AG10803 (cell line): ENCODE measurements at regions not wholly inside any gene's neighbourhood (a gene's known extent, or its start where the extent isn't known, plus 50 kb on each side); places are given as distances from the start of the nearest gene placed in this dataset.

Experiments used
- DNase-seq: peaks from one replicate; pipeline ENCODE4 v3.0.0; 2010; ENCODE audit warnings: low read depth
- H3K4me3 ChIP-seq: 2 replicates; pipeline ENCODE4 v1.5.1; 2011; ENCODE audit warnings: mild to moderate bottlenecking, low read length, control low read depth
- TF ChIP-seq, protein P1 (sequence below): conservative IDR thresholded peaks from 2 replicates; pipeline ENCODE4 v1.5.1; 2011; ENCODE audit warnings: mild to moderate bottlenecking, low read length, control low read depth, inconsistent platforms

DNA sequence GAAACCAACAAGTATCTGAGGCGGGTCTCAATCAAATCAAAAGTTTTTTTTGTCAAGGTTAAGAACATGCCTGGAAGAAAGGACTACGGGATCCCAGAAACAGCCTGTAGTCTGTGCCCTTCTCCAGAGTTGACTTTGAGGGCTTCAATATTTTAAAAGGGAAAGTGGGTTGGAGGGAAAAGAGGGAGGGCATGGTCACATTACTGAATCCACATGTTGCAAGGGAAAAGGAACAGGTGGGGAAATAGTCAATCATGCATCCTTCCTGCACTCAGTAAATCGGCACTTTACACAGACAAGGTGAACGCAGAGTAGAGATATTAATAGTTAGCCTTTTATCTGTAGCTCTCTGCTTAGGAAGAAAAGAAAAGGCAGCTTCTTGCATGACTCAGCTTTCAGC, 808.5 kb downstream of the UQCRFS1 start:
- no peak for DNase-seq
- H3K4me3 ChIP-seq = no peak overlapping the region
- TF ChIP-seq, protein P1, sequence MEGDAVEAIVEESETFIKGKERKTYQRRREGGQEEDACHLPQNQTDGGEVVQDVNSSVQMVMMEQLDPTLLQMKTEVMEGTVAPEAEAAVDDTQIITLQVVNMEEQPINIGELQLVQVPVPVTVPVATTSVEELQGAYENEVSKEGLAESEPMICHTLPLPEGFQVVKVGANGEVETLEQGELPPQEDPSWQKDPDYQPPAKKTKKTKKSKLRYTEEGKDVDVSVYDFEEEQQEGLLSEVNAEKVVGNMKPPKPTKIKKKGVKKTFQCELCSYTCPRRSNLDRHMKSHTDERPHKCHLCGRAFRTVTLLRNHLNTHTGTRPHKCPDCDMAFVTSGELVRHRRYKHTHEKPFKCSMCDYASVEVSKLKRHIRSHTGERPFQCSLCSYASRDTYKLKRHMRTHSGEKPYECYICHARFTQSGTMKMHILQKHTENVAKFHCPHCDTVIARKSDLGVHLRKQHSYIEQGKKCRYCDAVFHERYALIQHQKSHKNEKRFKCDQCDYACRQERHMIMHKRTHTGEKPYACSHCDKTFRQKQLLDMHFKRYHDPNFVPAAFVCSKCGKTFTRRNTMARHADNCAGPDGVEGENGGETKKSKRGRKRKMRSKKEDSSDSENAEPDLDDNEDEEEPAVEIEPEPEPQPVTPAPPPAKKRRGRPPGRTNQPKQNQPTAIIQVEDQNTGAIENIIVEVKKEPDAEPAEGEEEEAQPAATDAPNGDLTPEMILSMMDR = no peak

DNA sequence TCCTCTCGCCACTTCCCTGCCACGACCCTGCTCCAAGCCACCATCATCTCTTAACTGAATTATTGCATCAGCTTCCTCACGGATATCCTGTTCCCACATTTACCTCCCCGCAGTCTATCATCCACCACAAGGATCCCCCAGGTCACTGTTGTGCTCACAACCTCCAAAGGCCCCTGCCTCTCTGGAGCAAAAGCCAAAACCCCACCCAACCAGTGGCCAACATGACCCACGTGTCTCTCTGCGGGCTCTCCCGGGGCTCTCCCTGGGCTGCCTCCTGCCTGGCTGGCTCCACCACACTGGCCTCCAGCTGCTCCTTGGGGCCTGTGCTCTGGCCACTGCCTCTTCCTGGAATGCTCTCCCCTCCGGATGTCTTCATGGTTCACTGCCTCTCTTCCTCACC, 809.3 kb downstream of the UQCRFS1 start:
- no peak for DNase-seq
- no peak overlapping the region for H3K4me3 ChIP-seq
- TF ChIP-seq, protein P1 = no peak

DNA sequence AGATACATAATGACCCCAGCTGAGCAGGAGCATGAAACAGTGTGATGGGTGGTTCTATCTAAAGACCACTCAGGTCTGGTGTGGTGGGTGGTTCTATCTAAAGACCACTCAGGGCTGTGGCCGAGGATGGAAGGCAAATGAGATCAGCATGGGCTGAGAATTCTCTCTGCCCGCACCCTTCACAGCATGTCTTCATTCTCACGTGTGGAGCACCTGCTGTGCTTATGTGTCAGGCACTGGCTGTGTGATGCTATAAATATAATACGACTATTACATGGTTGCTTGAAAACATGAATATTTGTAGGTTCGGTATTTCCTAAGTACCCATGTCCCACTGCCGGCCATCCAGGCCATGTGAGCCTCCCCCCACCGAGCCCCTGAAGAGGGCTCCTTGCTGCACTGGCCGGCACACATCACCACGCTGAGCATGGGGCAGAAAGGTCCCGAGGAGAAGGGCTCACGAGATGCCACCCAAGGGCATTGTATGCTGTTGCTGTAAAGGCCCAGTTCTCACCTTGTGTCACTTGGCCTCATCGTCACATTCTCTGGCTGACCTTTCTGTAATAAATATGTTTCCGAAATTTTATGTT, 810.2 kb downstream of the UQCRFS1 start:
- TF ChIP-seq, protein P1 = no peak
- H3K4me3 ChIP-seq = no peak overlapping the region
- no peak for DNase-seq

DNA sequence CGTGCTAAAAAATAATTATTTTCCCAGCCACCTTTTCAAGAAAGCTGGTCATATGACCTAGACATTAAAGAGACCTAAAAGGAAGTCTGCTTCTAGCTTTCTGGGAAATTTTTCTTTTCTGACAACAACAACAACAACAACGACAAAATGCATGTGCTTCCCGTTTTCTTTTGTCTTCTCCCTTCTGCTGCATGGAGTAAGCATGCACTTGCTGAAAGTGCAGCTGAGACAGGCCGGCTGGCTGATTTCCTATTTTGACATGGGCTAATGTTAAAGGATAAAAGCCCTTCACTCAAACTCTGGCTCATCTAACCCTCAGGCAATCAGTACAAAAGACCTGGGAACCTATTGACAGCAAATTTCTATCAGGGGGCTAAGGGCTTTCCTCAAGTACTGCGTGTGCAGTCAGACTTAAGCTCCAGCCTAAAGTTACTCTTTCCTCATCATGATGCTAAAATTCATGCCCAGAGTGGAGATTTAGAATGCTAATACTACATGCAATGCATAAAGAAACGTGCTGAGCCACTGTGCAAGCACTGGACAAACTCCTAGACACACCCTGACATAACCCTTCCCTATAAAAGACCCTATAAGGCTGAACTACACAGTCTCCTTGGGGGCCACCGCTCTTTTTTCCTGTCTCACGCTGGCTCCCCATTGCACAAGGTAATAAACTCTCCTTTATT, 811.1 kb downstream of the UQCRFS1 start:
- H3K4me3 ChIP-seq = no peak overlapping the region
- DNase-seq = no peak
- TF ChIP-seq, protein P1 = no peak

DNA sequence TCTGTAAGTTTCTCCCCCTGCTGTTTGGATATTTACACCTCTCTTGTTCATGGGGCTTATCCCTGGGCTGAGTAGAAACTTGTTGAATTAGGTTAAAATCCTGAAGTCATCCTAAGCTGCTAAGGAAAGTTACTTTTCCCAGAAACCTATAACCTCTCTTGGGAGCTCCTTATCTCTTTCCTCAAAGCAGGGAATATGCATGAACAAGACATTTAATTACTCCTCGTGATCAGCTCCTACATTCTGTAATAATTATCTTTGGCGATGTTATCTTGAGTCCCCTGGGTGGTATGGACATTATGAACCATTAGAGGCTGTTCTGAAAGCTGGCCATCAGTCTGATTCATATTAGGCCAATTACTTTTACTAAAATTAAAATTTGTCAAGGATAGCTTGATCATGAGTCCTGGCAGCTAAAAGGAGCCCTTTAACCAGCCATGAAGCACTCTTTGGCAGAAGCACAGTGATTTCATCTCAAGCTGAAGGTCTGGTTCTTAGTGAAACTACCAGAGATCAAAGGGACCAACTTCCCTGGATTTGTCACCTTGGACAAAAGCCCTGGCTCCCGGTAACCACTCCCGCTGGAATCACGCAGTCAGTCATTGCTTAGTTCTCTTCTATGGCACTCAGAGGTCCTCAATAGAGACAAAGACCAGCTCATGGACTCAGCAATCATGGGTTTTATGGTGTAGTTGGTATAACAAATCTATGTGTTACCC, 811.8 kb downstream of the UQCRFS1 start:
- no peak for DNase-seq
- TF ChIP-seq, protein P1 = no peak
- no peak overlapping the region for H3K4me3 ChIP-seq

DNA sequence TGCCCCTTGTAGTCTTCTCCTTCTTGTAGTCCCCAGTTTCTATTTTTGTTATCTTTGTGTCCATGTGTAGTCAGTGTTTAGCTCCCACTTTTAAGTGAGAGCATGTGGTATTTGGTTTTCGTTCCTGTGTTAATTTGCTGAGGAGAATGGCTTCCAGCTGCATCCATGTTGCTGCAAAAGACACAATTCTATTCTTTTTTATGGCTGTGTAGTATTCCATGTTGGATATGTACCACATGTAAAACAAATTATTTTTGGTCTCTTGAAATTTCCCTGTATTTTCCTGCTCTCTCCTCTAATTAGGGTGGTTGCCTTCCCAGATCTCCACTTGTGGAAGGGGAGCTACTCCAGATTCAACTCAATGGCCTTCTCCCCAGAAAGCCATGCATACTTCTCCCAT, 813.8 kb downstream of the UQCRFS1 start:
- no peak overlapping the region for H3K4me3 ChIP-seq
- DNase-seq = no peak
- TF ChIP-seq, protein P1 = no peak

DNA sequence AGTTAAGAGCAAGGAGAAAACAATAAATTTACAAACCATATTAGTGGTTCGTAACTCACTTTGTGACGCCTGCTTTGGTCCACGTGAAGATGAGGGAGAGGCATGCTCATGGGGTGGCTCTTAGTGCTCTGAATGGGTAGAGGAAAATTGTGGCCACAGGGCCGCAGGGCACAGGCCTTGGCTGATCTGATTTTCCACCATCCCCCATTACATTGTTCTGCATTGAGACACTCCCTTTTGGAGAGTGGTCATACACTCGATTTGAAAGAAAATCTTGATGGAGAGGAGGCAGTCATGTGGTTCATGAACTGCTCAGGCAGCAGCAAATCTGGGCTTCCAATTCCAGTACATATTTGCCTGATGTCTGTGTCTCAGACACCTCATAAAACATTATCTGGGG, 815.2 kb downstream of the UQCRFS1 start:
- no peak overlapping the region for H3K4me3 ChIP-seq
- DNase-seq = no peak
- TF ChIP-seq, protein P1 = no peak
